ENCODE measurements at regions not wholly inside any gene's neighbourhood (a gene's known extent, or its start where the extent isn't known, plus 50 kb on each side); places are given as distances from the start of the nearest gene placed in this dataset.

DNA sequence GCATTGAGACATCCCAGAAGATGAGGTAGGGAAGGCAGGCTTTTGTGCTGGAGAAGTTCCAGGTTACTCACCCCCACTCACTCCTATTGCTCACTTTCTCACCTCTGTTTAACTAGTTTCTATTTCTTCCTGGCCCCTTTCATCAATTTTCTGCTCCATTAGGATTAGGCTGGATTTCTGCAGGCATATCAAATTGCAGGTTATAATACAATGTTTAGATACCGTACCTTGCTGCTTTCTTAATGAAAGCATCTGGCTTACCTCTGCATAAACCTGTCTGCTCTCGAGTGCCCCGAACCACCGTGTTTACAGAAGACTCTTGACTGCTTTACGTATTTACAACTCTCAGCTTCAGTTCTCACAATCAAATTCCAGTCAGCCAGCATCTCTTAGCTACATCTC, 173.7 kb downstream of the ADAMTS15 start:
- no peaks in the 10 kb centered on the region for H3K4me1 ChIP-seq (ENCODE audit: insufficient read depth, low read length)
- H3K9me3 ChIP-seq (ENCODE audit: insufficient read depth, low read depth, low read length), result no peaks in the 10 kb centered on the region
- H3K27me3 ChIP-seq (ENCODE audit: insufficient read depth, low read length), result no peaks in the 10 kb centered on the region
- no peaks in the 10 kb centered on the region for H3K36me3 ChIP-seq (ENCODE audit: insufficient read depth, low read depth, low read length)
- H3K27ac ChIP-seq (ENCODE audit: low read length), result no peak overlapping the region
- H3K9ac ChIP-seq (ENCODE audit: low read depth, low read length), result no peak overlapping the region
- H3K4me3 ChIP-seq (ENCODE audit: low read length), result no peak overlapping the region

GRCh38 chr11:130623670-130624668, 175.5 kb downstream of the ADAMTS15 start:
- Histone ChIP-seq H3K4me3 (ENCODE audit: low read length) (no peak overlapping the region), H3K27ac (ENCODE audit: low read length) (no peak overlapping the region)

DNA sequence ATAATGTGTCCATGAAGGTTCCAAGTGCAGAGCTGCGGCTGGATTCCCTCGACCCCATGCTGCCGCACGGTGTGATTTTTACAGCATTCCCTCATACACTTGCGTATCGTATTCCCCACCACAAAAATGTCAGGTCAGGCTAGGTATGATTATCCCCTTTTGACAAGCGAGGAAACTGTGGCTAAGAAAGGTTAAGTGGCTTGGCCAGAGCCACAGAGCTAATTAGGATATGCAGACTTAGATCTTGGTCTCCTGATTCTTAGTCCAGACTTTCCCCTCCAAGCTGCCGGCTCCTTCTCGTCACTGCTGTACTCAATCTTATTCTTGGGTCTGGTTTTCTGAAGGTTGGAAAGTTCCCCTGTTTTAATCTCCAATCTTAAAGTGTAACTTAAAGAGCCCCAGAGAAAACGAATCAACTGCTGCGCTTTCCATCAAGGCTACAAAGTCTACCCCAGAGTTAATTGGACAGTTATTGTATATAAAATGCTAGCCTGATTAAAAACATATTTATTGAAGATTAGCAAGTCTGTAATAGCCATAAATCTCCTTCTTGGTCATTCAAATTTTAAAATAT, 176.6 kb downstream of the ADAMTS15 start:
- no peaks in the 10 kb centered on the region for H3K27me3 ChIP-seq (ENCODE audit: insufficient read depth, low read length)
- H3K27ac ChIP-seq (ENCODE audit: low read length), result no peak overlapping the region
- H3K4me3 ChIP-seq (ENCODE audit: low read length), result no peak overlapping the region
- H3K9ac ChIP-seq (ENCODE audit: low read depth, low read length), result no peak overlapping the region
- H3K9me3 ChIP-seq (ENCODE audit: insufficient read depth, low read depth, low read length), result no peaks in the 10 kb centered on the region
- H3K4me1 ChIP-seq (ENCODE audit: insufficient read depth, low read length), result no peaks in the 10 kb centered on the region
- no peaks in the 10 kb centered on the region for H3K36me3 ChIP-seq (ENCODE audit: insufficient read depth, low read depth, low read length)

More at GRCh38 chr11:130623670-130624668, 175.5 kb downstream of the ADAMTS15 start:
- no peak overlapping the region for H3K9ac ChIP-seq (ENCODE audit: low read depth, low read length)
- H3K27me3 ChIP-seq (ENCODE audit: insufficient read depth, low read length), result no peaks in the 10 kb centered on the region
- no peaks in the 10 kb centered on the region for H3K36me3 ChIP-seq (ENCODE audit: insufficient read depth, low read depth, low read length)
- no peaks in the 10 kb centered on the region for H3K9me3 ChIP-seq (ENCODE audit: insufficient read depth, low read depth, low read length)
- H3K4me1 ChIP-seq (ENCODE audit: insufficient read depth, low read length), result no peaks in the 10 kb centered on the region

- no peak overlapping the region for H3K4me3 ChIP-seq (ENCODE audit: low read length)
- H3K4me1 ChIP-seq (ENCODE audit: insufficient read depth, low read length), result no peaks in the 10 kb centered on the region
- H3K27me3 ChIP-seq (ENCODE audit: insufficient read depth, low read length), result no peaks in the 10 kb centered on the region
- H3K9ac ChIP-seq (ENCODE audit: low read depth, low read length), result no peak overlapping the region
- no peak overlapping the region for H3K27ac ChIP-seq (ENCODE audit: low read length)
- H3K9me3 ChIP-seq (ENCODE audit: insufficient read depth, low read depth, low read length), result no peaks in the 10 kb centered on the region
- no peaks in the 10 kb centered on the region for H3K36me3 ChIP-seq (ENCODE audit: insufficient read depth, low read depth, low read length)
Observed at GRCh38 chr11:130625578-130626306, 177.3 kb downstream of the ADAMTS15 start.

DNA sequence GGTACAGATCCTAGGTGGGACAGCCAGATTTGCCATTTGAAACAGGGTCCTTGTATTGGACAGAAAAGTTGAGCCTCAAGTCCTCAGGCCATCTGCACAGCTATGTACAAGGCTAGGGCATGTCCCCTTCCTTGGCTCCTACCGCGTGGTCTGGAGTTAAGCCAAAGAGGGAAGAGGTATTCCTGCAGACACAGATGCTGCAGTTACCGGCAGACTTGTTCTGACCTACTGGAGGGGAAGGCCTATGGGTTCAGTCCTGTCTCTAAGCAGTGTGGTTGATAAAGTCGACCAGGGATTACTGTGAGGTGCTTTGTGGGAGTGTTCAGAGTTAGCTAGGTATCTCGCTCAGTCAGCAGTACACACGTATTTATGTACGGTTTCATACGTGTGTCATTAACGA, 180.6 kb downstream of the ADAMTS15 start:
- no peaks in the 10 kb centered on the region for H3K9me3 ChIP-seq (ENCODE audit: insufficient read depth, low read depth, low read length)
- no peak overlapping the region for H3K27ac ChIP-seq (ENCODE audit: low read length)
- H3K36me3 ChIP-seq (ENCODE audit: insufficient read depth, low read depth, low read length), result no peaks in the 10 kb centered on the region
- no peak overlapping the region for H3K9ac ChIP-seq (ENCODE audit: low read depth, low read length)
- no peaks in the 10 kb centered on the region for H3K4me1 ChIP-seq (ENCODE audit: insufficient read depth, low read length)
- no peak overlapping the region for H3K4me3 ChIP-seq (ENCODE audit: low read length)
- H3K27me3 ChIP-seq (ENCODE audit: insufficient read depth, low read length), result no peaks in the 10 kb centered on the region

- no peaks in the 10 kb centered on the region for H3K36me3 ChIP-seq (ENCODE audit: insufficient read depth, low read depth, low read length)
- no peak overlapping the region for H3K9ac ChIP-seq (ENCODE audit: low read depth, low read length)
- H3K27ac ChIP-seq (ENCODE audit: low read length), result no peak overlapping the region
- no peaks in the 10 kb centered on the region for H3K9me3 ChIP-seq (ENCODE audit: insufficient read depth, low read depth, low read length)
- H3K4me1 ChIP-seq (ENCODE audit: insufficient read depth, low read length), result no peaks in the 10 kb centered on the region
- no peaks in the 10 kb centered on the region for H3K27me3 ChIP-seq (ENCODE audit: insufficient read depth, low read length)
- no peak overlapping the region for H3K4me3 ChIP-seq (ENCODE audit: low read length)
Observed at GRCh38 chr11:130631119-130631518, 182.7 kb downstream of the ADAMTS15 start.

DNA sequence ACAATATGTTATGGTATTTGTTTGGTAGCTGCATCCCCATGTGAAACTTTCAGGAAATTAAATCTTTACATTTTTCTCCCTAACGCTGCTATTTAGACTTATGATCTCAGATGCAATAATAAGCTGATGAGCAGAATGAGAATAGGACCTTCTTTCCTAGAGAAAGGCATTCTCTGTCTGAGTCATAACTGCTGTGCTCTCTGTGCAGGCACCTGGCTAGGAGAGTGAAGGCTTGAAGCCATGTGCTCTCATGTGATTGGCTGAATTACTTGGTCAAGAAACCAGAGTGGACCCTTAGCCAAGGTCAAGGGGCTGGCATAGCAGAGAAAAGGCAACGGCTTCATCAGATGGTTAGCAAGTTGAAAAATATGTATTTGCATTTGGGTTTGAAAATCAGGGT, 185.0 kb downstream of the ADAMTS15 start:
- Histone ChIP-seq H3K27ac (ENCODE audit: low read length) (no peak overlapping the region), H3K36me3 (ENCODE audit: insufficient read depth, low read depth, low read length) (no peaks in the 10 kb centered on the region), H3K4me1 (ENCODE audit: insufficient read depth, low read length) (no peaks in the 10 kb centered on the region), H3K9me3 (ENCODE audit: insufficient read depth, low read depth, low read length) (no peaks in the 10 kb centered on the region), H3K27me3 (ENCODE audit: insufficient read depth, low read length) (no peaks in the 10 kb centered on the region), H3K9ac (ENCODE audit: low read depth, low read length) (no peak overlapping the region), H3K4me3 (ENCODE audit: low read length) (no peak overlapping the region)

GRCh38 chr11:130634186-130634585, 185.7 kb downstream of the ADAMTS15 start:
- Histone ChIP-seq H3K36me3 (ENCODE audit: insufficient read depth, low read depth, low read length) (no peaks in the 10 kb centered on the region), H3K4me3 (ENCODE audit: low read length) (no peak overlapping the region), H3K27ac (ENCODE audit: low read length) (no peak overlapping the region)

DNA sequence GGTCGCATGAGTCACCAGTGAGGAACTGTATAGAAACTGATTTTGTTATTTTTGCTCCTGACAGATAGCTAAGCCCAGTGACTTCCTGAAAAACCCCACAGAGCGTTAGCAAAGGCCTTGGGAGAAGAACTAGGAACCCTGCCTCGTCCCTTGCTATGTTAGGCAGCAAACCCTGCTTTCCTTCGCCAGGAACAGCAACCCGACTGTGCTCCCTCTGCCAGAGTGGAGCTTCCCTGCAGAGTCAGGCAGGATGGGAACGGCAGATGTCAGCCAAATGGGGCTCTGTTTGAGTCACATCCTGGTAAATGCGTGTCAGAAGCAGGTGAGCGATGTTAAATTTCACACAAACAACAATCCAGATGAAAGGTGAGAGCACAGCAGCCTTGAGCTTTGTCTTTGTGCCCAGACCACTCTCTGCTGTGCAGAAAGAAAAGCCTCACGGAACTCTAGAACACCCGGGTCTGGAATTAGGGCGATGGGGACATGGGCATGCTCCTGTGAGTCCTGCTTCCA, 186.6 kb downstream of the ADAMTS15 start:
- H3K4me3 ChIP-seq (ENCODE audit: low read length), result no peak overlapping the region
- no peaks in the 10 kb centered on the region for H3K36me3 ChIP-seq (ENCODE audit: insufficient read depth, low read depth, low read length)
- no peak overlapping the region for H3K27ac ChIP-seq (ENCODE audit: low read length)
- no peaks in the 10 kb centered on the region for H3K9me3 ChIP-seq (ENCODE audit: insufficient read depth, low read depth, low read length)
- H3K27me3 ChIP-seq (ENCODE audit: insufficient read depth, low read length), result no peaks in the 10 kb centered on the region
- H3K9ac ChIP-seq (ENCODE audit: low read depth, low read length), result no peak overlapping the region
- no peaks in the 10 kb centered on the region for H3K4me1 ChIP-seq (ENCODE audit: insufficient read depth, low read length)

More at GRCh38 chr11:130634186-130634585, 185.7 kb downstream of the ADAMTS15 start:
- no peaks in the 10 kb centered on the region for H3K9me3 ChIP-seq (ENCODE audit: insufficient read depth, low read depth, low read length)
- H3K27me3 ChIP-seq (ENCODE audit: insufficient read depth, low read length), result no peaks in the 10 kb centered on the region
- H3K9ac ChIP-seq (ENCODE audit: low read depth, low read length), result no peak overlapping the region
- H3K4me1 ChIP-seq (ENCODE audit: insufficient read depth, low read length), result no peaks in the 10 kb centered on the region

- Histone ChIP-seq H3K9me3 (ENCODE audit: insufficient read depth, low read depth, low read length) (no peaks in the 10 kb centered on the region), H3K27me3 (ENCODE audit: insufficient read depth, low read length) (no peaks in the 10 kb centered on the region), H3K4me1 (ENCODE audit: insufficient read depth, low read length) (no peaks in the 10 kb centered on the region), H3K4me3 (ENCODE audit: low read length) (no peak overlapping the region), H3K36me3 (ENCODE audit: insufficient read depth, low read depth, low read length) (no peaks in the 10 kb centered on the region), H3K27ac (ENCODE audit: low read length) (no peak overlapping the region), H3K9ac (ENCODE audit: low read depth, low read length) (no peak overlapping the region)
Observed at GRCh38 chr11:130635937-130636630, 187.6 kb downstream of the ADAMTS15 start.

Data from iPS-20b (cell line).